GM18868 (cell line): ENCODE measurements at regions not wholly inside any gene's neighbourhood (a gene's known extent, or its start where the extent isn't known, plus 50 kb on each side); places are given as distances from the start of the nearest gene placed in this dataset.
"Not testable (repeated sequence)": the region's sequence is repeated elsewhere in the genome, so short reads cannot be mapped to it uniquely, and the experiment has no call there.

Experiments used
- ATAC-seq: cut with Tn5 transposase; IDR thresholded peaks from one replicate; pipeline ENCODE4 v1.9.1; 2021; ENCODE audit warnings: mild to moderate bottlenecking, moderate library complexity; ENCODE audit not compliant: unreplicated experiment

DNA sequence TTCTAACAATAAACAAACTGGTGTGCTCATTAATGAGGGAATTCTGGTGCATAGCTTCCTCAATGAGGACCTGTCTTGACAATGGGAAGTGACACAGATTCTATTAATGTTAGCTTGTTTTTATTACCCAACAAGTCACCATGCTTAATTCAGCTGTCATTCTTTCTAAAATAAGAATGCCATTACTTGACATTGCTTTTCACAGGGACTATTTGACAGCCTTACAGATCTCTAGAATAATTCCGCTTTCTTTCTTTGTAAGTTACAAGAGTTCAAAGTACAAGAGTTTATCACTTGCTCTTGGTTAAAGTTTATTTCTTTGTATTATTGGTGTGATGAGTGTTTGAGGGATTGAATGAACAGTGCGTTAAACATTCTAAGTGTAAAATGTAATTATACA is 127.0 kb upstream of the COL5A2 start:
- ATAC-seq: no peak

DNA sequence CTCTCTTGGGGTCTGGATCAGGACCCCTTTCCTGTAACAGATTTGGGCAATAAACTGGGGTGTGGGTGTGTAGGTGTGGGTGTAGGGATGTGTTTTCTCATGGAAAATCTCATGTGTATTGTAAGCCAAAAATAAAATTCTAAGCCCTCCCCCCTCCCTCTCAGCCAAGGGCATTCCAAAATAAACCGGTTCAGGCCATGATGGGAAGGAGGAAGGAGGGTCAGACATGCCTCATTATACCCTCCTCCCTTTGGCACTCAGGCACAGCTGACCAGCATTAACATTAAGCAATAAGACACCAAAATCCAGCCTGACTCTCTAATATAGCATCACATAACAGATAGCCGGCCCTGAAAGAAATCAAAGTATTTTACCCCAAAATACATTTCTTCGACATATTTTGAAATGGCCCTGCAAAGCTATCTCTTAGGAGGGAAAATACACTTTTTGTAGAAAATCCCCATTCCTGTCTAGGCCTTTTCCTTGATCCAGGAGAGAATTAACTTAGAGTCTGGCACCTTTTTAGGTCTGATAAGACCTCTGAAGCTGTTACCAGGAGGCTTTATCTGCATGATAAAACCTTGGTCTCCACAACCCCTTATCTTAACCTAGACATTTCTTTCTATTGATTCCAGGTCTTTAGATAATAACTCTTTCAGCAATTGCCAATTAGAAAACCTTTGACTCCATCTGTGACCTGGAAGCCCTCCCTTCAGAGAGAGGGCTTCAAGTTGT is 128.7 kb upstream of the COL5A2 start:
- ATAC-seq: no peak

DNA sequence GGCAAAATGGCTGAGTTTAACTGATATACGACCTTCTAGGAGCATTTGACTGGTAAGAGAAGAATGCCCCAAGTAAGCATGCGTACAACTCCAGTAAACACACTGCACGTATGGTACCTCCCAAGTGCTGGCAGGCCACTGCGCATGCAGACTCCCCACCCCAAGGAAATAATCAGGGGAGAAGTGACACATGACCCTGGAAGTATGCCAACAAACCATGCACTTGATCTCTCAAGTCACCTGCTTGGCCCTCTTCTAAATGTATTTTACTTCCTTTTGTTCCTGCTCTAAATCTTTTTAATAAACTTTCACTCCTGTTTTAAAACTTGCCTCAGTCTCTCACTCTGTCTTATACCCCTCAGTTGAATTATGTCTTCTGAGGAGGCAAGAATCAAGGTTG is 129.8 kb upstream of the COL5A2 start:
- no peak for ATAC-seq

DNA sequence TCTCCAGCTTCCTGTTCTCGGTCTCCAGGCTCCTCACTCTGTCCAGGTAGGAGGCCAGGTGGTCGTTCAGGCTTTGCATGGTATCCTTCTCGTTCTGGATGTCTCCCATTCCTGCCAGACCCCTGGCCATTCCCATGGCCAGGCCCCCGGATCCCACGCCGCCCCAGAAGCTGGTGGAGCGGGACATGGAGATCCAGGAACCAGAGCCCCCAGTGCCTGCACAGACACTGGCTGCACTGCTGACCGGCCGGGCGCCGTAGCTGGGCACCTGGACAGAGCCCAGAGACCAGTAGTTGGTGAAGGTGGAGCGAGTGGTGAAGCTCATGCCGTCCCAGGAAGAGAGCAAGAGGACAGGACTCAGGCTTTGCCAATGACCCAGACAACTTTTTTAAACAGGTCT is 129.1 kb upstream of the WDR75 start:
- ATAC-seq: no peak

DNA sequence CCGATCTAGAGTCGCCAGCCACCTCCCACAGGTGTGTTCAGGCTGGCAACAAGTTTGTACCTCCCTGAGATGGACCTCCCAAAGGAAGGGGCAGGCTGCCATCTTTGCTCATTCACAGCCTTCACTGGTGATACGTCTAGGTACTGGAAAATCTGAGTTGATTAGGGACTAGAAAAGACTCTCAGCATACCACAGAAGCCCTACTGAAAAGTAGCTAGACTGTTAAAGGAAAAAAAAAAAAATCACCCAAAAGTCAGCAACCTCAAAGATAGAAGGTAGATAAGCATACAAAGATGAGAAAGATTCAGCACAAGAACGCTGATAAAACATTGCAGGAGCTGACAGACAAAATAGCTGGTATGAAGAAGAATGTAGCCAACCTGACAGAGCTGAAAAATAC is 128.6 kb upstream of the WDR75 start:
- no peak for ATAC-seq

DNA sequence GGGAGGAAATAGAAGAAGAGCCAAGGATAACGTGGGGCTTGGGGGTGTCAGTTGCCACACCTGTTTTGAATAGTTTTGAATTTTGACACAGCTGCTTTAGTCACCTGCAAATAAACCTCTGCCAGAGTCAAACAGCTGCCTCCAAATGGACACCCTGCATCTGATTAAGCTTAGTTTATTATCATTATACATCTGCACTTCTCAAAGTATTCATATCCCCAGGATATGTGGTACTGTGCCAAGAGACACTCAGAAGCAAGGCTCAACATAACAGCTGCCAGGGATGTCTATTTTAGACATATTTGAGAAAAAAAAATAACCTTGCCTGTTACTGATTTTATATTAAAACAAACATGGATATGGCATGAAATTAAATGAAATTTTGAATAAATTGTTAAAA is 122.5 kb upstream of the WDR75 start:
- no peak for ATAC-seq

DNA sequence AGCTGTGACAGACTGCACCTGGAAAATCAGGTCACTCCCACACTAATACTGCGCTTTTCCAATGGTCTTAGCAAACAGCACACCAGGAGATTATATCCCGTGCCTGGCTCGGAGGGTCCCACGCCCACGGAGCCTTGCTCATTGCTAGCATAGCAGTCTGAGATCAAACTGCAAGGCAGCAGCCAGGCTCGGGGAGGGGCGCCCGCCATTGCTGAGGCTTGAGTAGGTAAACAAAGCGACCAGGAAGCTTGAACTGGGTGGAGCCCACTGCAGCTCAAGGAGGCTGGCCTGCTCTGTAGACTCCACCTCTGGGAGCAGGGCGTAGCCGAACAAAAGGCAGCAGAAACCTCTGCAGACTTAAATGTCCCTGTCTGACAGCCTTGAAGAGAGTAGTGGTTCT is 121.8 kb upstream of the WDR75 start:
- not testable (repeated sequence) for ATAC-seq

DNA sequence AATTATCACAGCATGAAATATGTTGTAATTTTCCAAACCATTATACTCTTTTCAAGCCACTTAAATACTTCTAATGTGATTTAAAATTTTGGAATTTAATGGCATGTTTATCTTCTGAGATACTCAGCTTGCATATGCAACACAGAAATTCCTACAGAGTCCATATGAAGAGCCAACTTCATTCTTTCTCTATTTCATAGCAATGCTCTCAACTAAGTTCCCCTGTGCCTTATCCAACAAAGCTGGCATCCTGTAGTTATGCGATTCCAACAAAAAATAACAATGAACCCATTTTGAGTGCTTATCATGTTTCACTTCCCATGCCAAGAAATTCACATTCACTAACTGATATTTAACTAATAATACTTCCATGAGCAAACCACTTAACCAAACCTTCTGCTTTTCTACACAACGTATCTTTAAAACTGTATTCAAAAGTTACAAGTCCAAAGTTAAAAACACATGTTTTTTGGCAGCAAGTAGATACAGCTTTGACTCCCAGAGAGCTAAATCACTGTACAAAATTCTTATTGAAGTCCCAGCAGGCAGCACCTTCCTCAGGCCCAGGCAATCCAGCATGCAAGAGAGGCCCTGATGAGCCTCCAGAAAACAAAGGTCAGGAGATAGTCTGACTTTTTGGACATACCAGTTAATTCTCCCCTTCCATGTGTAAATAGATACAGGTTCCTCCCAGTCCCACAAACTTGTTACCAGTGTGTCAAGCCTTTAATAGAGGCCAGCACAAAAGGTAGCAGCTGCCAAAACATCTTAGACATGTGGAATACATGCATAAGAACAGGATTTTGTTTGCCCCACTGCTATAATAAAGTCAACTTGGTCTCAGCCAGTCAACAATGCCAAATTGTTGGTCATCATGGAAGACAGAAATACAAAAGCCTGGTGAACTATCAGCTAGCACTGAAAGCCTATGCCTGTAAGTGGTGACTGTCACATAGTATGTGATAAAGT is 113.1 kb upstream of the WDR75 start:
- ATAC-seq: no peak

DNA sequence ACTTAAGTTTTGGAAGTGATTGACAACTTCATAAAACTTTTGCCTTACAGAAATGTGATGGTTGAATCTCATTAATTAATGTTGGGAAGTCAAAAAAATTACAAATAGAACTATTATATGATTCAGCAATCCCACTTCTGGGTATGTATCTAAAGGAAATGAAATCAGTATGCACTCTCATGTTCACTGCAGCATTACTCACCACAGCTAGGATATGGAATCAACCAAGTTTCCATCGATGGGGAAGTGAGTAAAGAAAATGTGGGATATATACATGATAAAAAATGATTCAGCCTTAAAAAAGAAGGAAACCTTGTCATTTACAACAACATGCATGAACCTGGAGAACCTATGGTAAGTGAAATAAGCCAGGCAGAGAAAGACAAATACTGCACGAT is 112.4 kb upstream of the WDR75 start:
- ATAC-seq: no peak

DNA sequence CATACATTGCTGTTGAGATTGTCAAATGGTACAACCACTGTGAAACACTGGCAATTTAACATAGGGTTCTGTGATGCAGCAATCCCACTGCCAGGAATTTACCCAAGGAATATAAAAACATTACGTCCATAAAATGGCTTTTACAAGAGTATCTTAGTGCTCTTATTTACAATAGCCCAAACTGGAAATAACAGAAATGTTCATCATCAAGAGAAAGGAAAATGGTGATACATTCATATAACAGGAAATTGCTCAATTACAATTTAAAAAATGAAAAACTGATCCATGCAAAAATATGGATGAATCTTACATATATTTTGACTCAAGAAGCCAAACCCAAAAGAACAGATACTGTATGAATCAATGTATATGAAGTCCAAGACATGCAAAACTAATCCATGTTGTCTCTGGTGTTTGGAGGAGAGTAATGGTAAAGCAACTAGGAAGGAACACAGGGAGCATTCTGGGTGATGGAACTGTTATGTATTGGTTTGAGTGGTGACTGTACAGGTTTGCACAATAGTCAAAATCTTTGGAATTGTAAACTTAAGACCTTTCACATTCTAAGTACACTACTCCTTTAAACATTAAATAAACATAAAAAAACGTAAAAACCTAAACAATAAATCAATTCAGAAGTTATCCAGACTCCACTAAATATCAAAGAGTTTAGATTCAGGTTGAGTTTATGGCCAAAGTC is 104.8 kb upstream of the WDR75 start:
- ATAC-seq: no peak

DNA sequence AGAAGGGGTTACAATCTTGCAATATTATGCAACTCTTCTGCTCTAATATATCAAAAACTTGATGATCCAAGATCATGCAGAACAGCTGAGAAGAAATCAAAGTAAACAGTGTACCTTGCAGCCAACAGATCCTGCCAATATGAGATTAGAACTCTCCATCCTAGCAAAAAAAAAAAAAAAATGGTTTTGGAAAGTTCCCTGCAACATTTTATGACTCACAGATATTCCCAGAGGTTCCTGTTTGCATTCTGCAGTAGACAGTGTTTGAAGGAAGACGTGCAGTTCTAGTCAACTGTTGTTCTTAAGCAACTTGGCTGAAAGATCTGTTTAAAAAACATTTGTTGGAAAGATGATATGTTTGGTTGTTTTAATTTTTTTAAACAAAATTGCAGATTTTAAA is 103.6 kb upstream of the WDR75 start:
- ATAC-seq: no peak

DNA sequence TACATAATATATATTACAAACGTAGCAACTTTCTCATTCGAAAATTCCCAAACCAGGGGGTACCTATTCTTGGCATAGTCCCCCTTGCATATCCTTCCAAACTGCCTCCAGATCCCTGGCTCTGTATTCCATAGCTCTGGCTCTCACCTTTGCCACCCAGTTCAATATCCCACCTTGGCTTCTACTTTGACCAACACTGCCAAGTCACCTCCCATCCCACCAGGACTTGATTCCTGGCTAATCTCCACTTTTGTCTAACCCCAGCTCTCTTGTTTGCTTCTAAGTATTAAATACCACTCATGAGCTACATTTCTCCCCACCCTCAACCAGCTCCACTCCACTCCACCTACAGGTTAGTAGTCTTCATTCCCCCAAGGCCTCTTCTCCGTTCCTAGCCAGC is 103.2 kb upstream of the WDR75 start:
- ATAC-seq: no peak

DNA sequence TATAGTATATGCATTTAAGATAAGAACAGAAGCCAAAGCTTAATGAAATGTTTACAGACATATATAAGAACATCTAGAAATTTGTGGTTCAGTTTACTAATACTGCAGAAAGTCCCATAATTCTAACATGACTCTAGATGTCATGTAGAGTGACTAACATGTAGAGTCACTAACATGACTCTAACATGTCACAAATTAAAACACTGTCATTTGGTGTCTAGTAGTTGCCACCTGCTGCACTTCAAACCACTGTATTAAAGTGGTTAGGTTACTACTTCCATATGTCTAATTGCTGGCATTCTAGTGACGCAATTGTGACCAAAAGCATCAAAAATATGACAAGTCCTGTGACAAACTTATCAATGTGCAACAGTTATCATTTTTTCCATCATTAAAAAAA is 100.2 kb upstream of the WDR75 start:
- no peak for ATAC-seq

DNA sequence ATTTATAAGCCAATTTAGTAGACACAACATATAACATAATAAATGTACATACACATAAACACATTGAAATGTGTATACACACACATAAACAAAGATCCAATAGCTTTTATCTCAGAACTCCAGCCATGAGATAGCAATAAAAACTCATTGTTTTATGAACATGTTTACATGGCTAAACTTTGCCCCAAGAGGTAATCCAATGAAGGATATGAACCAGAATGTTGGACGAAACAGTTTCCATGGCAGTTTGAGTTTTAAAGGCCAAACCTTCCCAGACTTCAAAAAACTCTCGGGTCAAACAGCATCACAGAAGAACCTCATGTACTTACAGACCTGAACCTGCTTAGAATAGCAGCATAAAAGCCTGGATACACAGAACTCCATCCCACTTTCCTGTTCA is 97.2 kb upstream of the WDR75 start:
- no peak for ATAC-seq

DNA sequence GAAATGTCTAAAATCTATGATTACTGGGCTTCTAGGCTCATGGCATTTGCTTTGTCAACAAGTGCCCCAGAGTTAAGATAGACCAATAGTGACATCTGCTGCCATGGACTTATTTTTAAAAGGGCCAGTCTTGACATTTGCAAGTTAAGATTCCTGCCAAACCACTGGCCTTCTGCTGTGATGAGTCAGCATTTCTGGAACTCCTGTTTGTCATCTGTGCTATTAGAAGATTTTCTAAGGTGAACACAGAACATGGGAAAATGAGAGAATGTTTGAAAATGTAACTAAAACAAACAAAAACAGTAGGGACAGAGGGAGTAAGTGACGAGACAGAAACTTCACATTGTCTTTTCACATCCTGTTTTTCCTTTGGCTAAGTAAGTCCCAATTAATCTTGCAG is 93.7 kb upstream of the WDR75 start:
- peak; percentile 83 for ATAC-seq

DNA sequence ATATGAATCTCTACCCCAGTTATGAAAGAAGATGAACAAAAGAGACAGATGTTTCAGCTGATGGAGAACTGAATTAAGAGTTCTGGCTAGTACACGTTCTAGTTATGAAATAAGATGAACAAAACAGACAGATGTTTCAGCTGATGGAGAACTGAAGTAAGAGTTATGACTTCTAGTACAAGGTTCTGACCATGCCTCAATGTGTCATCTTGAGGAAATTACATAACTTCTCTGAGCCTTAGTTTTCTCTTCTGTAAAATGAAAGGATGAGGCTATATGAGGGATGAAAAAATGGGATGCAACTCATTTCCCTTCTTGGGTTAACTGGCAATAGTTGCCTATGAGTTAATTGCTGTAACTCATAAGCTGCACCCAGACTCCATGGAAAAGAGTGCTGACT is 92.9 kb upstream of the WDR75 start:
- ATAC-seq: no peak

DNA sequence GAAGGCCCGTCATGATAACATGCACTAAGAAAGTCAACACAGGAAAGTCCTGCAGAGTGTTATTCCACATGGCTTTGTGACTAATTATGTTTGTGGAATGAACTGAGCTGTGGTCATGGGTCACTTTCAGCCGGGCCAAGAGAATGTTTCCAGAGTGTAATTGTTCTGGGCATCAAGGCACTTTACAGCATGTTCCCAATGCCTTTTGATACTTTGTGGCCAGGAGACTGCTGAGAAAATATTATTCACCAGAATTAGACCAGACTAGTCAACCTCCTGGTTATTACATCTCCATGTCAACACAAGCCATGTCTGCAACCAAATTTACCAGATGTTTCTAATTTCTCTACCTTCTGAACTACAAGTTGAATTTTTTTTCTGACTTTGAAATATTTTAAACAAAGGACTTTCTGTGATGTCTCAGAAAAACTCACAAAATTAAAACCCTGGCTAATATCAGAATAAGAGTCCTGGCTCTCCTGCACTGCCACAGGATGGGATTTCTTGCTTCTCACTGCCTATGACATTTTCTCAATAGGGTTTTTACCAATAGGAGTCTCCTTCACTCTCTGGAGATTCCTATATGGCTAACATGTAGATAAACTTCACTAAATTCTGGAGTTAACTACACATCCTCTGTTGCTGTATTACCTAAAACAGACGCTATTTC is 90.6 kb upstream of the WDR75 start:
- ATAC-seq: no peak

DNA sequence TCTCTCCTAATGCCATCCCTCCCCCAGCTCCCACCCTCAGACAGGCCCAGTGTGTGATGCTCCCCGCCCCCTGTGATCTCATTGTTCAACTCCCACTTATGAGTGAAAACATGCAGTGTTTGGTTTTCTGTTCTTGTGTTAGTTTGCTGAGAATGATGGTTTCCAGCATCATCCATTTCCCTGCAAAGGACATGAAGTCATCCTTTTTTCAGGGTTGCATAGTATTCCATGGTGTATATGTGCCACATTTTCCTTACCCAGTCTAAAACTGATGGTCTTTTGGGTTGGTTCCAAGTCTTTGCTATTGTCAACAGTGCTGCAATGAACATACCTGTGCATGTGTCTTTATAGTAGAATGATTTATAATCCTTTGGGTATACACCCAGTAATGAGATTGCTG is 89.3 kb upstream of the WDR75 start:
- ATAC-seq: not testable (repeated sequence)

DNA sequence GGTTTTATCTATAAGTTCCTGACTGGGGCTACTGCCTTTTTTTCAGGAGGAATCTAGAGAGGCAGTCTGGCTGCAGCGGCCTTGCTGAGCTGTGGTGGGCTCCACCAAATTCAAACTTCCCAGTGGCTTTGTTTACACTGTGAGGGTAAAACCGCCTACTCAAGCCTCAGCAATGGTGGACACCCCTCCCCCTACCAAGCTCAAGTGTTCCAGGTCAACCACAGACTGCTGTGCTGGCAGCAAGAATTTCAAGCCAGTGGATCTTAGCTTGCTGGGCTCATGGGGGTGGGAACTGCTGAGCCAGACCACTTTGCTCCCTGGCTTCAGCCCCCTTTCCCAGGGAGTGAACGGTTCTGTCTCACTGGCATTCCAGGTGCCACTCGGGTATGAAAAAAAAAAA is 83.9 kb upstream of the WDR75 start:
- not testable (repeated sequence) for ATAC-seq

DNA sequence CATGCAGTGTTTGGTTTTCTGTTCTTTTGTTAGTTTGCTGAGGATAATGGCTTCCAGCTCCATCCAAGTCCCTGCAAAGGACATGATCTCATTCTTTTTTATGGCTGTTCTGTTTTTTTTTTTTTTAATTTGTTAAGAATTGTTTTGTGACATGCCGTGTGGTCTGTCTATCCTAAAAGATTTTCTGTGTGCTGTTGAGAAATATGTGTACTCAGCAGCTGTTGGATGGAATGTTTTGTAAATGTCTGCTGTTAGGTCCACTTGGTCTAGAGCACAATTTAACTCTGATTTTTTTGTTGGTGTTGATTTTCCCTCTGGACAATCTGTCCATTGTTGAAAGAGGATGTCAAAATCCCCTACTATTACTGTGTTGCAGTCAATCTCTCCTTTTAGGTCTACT is 80.4 kb upstream of the WDR75 start:
- ATAC-seq: no peak

DNA sequence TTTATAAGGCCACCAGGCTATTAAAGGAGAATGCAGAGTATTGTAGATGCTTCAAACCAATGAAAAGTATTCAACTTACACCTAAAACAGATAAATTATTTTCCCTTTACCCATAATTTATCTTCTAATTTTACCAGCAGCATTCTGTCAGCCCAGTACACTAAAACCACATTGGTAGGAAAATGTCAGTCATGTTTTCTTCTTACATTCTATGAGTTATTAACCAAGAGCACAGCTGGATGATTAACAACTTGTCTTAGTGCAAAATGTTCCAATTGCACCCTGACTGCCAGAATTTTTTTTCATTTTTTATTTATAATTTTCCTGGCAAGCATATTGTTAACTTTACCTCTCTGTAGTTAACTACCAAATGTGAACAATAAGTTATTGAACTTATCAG is 79.0 kb upstream of the WDR75 start:
- no peak for ATAC-seq
